Activated T-helper 1 cell treated with anti-CD3 and anti-CD28 coated beads, Interleukin-12 subunit alpha, Interleukin-12 subunit beta, Interleukin-2, Interleukin-4 antibody, amounts not matched to agents 30 ng/mL and 10 ng/mL and 1 ng/mL, durations not matched to agents 14 hours and 24 hours and 36 hours (primary cell): ENCODE measurements at regions not wholly inside any gene's neighbourhood (a gene's known extent, or its start where the extent isn't known, plus 50 kb on each side); places are given as distances from the start of the nearest gene placed in this dataset.

ENCODE experiments used
- DNase-seq: peaks from one replicate; pipeline ENCODE4 v3.0.0; 2021; ENCODE audit warnings: low spot score
- H3K27ac Mint-ChIP-seq: one replicate; pipeline ENCODE4 v1.8.0; 2021; ENCODE audit warnings: mild to moderate bottlenecking, mixed read lengths
- H3K27me3 Mint-ChIP-seq: one replicate; pipeline ENCODE4 v1.8.0; 2022; ENCODE audit warnings: mild to moderate bottlenecking, moderate library complexity, mixed read lengths; ENCODE audit not compliant: insufficient read depth
- H3K36me3 Mint-ChIP-seq: one replicate; pipeline ENCODE4 v1.8.0; 2021; ENCODE audit warnings: low read depth, mixed read lengths
- H3K4me1 Mint-ChIP-seq: one replicate; pipeline ENCODE4 v1.8.0; 2021; ENCODE audit warnings: low read depth, mixed read lengths
- H3K4me3 Mint-ChIP-seq: one replicate; pipeline ENCODE4 v1.8.0; 2021; ENCODE audit warnings: mild to moderate bottlenecking, moderate library complexity, mixed read lengths
- H3K9me3 Mint-ChIP-seq: one replicate; pipeline ENCODE4 v1.8.0; 2021; ENCODE audit warnings: mixed read lengths
- intact Hi-C: fragments of 100-400 bp; cut with micrococcal nuclease; formaldehyde crosslinking; loops from one replicate; pipeline ENCODE4 v1.15.1; 2024

GRCh38 chr15:95520511-95520910, 810.0 kb upstream of the NR2F2 start:
- no peaks in the 10 kb centered on the region for H3K36me3 Mint-ChIP-seq
- no peaks in the 10 kb centered on the region for H3K4me1 Mint-ChIP-seq
- no peak overlapping the region for H3K4me3 Mint-ChIP-seq
- no peak overlapping the region for H3K27ac Mint-ChIP-seq
- intact Hi-C loops: no loop called here
- H3K27me3 Mint-ChIP-seq: no peaks in the 10 kb centered on the region
- H3K9me3 Mint-ChIP-seq: no peaks in the 10 kb centered on the region
- no peak for DNase-seq

- H3K36me3 Mint-ChIP-seq: no peaks in the 10 kb centered on the region
- no peaks in the 10 kb centered on the region for H3K9me3 Mint-ChIP-seq
- no peaks in the 10 kb centered on the region for H3K27me3 Mint-ChIP-seq
- H3K4me3 Mint-ChIP-seq: no peak overlapping the region
- no peak for DNase-seq
- H3K4me1 Mint-ChIP-seq: no peaks in the 10 kb centered on the region
- H3K27ac Mint-ChIP-seq: no peak overlapping the region
- intact Hi-C loops: no loop called here
Measured at GRCh38 chr15:95520922-95521321, 809.6 kb upstream of the NR2F2 start.

- Mint-ChIP-seq H3K36me3 (no peaks in the 10 kb centered on the region), H3K4me1 (no peaks in the 10 kb centered on the region)
- no peak for DNase-seq
Measured at GRCh38 chr15:95522533-95522932, 808.0 kb upstream of the NR2F2 start.

GRCh38 chr15:95528920-95529319, 801.6 kb upstream of the NR2F2 start:
- Mint-ChIP-seq H3K27me3 (no peaks in the 10 kb centered on the region), H3K36me3 (no peaks in the 10 kb centered on the region), H3K9me3 (peaks cover 9% of the 10 kb centered on the region), H3K4me3 (no peak overlapping the region), H3K4me1 (no peaks in the 10 kb centered on the region), H3K27ac (no peak overlapping the region)
- no peak for DNase-seq
- intact Hi-C loops: no loop called here

More at GRCh38 chr15:95522533-95522932, 808.0 kb upstream of the NR2F2 start:
- intact Hi-C loops: no loop called here
- H3K27me3 Mint-ChIP-seq: no peaks in the 10 kb centered on the region
- no peak overlapping the region for H3K4me3 Mint-ChIP-seq
- H3K9me3 Mint-ChIP-seq: no peaks in the 10 kb centered on the region
- H3K27ac Mint-ChIP-seq: no peak overlapping the region

- Mint-ChIP-seq H3K36me3 (no peaks in the 10 kb centered on the region), H3K27me3 (no peaks in the 10 kb centered on the region), H3K27ac (no peak overlapping the region), H3K9me3 (peaks cover 3% of the 10 kb centered on the region), H3K4me1 (no peaks in the 10 kb centered on the region), H3K4me3 (no peak overlapping the region)
- no peak for DNase-seq
- intact Hi-C loops: no loop called here
Measured at GRCh38 chr15:95536638-95537037, 793.9 kb upstream of the NR2F2 start.

- Mint-ChIP-seq H3K27ac (no peak overlapping the region), H3K27me3 (no peaks in the 10 kb centered on the region), H3K4me3 (no peak overlapping the region), H3K36me3 (no peaks in the 10 kb centered on the region), H3K9me3 (no peaks in the 10 kb centered on the region), H3K4me1 (no peaks in the 10 kb centered on the region)
- intact Hi-C loops: no loop called here
- no peak for DNase-seq
Measured at GRCh38 chr15:95538693-95539092, 791.8 kb upstream of the NR2F2 start.

GRCh38 chr15:95541301-95541700, 789.2 kb upstream of the NR2F2 start:
- intact Hi-C loops: no loop called here
- H3K27me3 Mint-ChIP-seq: no peaks in the 10 kb centered on the region
- H3K27ac Mint-ChIP-seq: no peak overlapping the region
- no peak overlapping the region for H3K4me3 Mint-ChIP-seq
- peaks cover 5% of the 10 kb centered on the region for H3K9me3 Mint-ChIP-seq
- DNase-seq: no peak
- H3K36me3 Mint-ChIP-seq: no peaks in the 10 kb centered on the region
- no peaks in the 10 kb centered on the region for H3K4me1 Mint-ChIP-seq

- H3K36me3 Mint-ChIP-seq: no peaks in the 10 kb centered on the region
Measured at GRCh38 chr15:95549168-95549738, 781.2 kb upstream of the NR2F2 start.

GRCh38 chr15:95550702-95551101, 779.8 kb upstream of the NR2F2 start:
- Mint-ChIP-seq H3K9me3 (no peaks in the 10 kb centered on the region), H3K36me3 (no peaks in the 10 kb centered on the region), H3K27me3 (no peaks in the 10 kb centered on the region), H3K4me3 (no peak overlapping the region), H3K4me1 (no peaks in the 10 kb centered on the region), H3K27ac (no peak overlapping the region)
- intact Hi-C loops: no loop called here
- DNase-seq: no peak

More at GRCh38 chr15:95549168-95549738, 781.2 kb upstream of the NR2F2 start:
- no peak overlapping the region for H3K27ac Mint-ChIP-seq
- intact Hi-C loops: no loop called here
- peaks cover 2% of the 10 kb centered on the region for H3K9me3 Mint-ChIP-seq
- H3K4me3 Mint-ChIP-seq: no peak overlapping the region
- no peaks in the 10 kb centered on the region for H3K4me1 Mint-ChIP-seq
- no peaks in the 10 kb centered on the region for H3K27me3 Mint-ChIP-seq
- DNase-seq: no peak

- DNase-seq: no peak
- Mint-ChIP-seq H3K36me3 (no peaks in the 10 kb centered on the region), H3K9me3 (no peaks in the 10 kb centered on the region), H3K27me3 (no peaks in the 10 kb centered on the region), H3K27ac (no peak overlapping the region), H3K4me3 (no peak overlapping the region), H3K4me1 (peaks cover 14% of the 10 kb centered on the region)
- intact Hi-C loops: no loop called here
Measured at GRCh38 chr15:95556225-95556624, 774.3 kb upstream of the NR2F2 start.

- no peaks in the 10 kb centered on the region for H3K36me3 Mint-ChIP-seq
- intact Hi-C loops: loop anchor here (1.0 kb wide), 1 partner anchor 64 kb away; no protein-coding TSS in a partner anchor
- no peaks in the 10 kb centered on the region for H3K27me3 Mint-ChIP-seq
- no peaks in the 10 kb centered on the region for H3K9me3 Mint-ChIP-seq
- no peak overlapping the region for H3K4me3 Mint-ChIP-seq
- H3K27ac Mint-ChIP-seq: no peak overlapping the region
- H3K4me1 Mint-ChIP-seq: peaks cover 14% of the 10 kb centered on the region
- no peak for DNase-seq
Measured at GRCh38 chr15:95556866-95557225, 773.7 kb upstream of the NR2F2 start.

- Mint-ChIP-seq H3K27me3 (no peaks in the 10 kb centered on the region), H3K4me1 (peaks cover 14% of the 10 kb centered on the region), H3K4me3 (no peak overlapping the region), H3K9me3 (no peaks in the 10 kb centered on the region), H3K36me3 (no peaks in the 10 kb centered on the region), H3K27ac (no peak overlapping the region)
- no peak for DNase-seq
- intact Hi-C loops: loop anchor here (1.0 kb wide), 1 partner anchor 64 kb away; no protein-coding TSS in a partner anchor
Measured at GRCh38 chr15:95557226-95558046, 773.1 kb upstream of the NR2F2 start.

GRCh38 chr15:95558131-95558530, 772.4 kb upstream of the NR2F2 start:
- H3K4me3 Mint-ChIP-seq: no peak overlapping the region
- H3K9me3 Mint-ChIP-seq: no peaks in the 10 kb centered on the region
- no peak for DNase-seq
- H3K36me3 Mint-ChIP-seq: no peaks in the 10 kb centered on the region
- intact Hi-C loops: no loop called here
- H3K27ac Mint-ChIP-seq: no peak overlapping the region
- no peaks in the 10 kb centered on the region for H3K27me3 Mint-ChIP-seq
- H3K4me1 Mint-ChIP-seq: peaks cover 14% of the 10 kb centered on the region
